Esophagus (tissue), 2 donors: ENCODE measurements at regions not wholly inside any gene's neighbourhood (a gene's known extent, or its start where the extent isn't known, plus 50 kb on each side); places are given as distances from the start of the nearest gene placed in this dataset.

Experiments
- H3K27ac ChIP-seq, 2 donors: one replicate each; pipeline ENCODE4 v1.5.1; 2013; ENCODE audit warnings: low read depth in 2 of 2, mild to moderate bottlenecking in 2 of 2, inconsistent platforms in 1 of 2, low read length in 1 of 2, moderate library complexity in 1 of 2
- H3K27me3 ChIP-seq, 2 donors: one replicate each; pipeline ENCODE4 v1.6.1; 2013; ENCODE audit warnings: low read length in 2 of 2, control low read depth in 1 of 2, mild to moderate bottlenecking in 1 of 2; ENCODE audit not compliant: insufficient read depth in 2 of 2, control insufficient read depth in 1 of 2
- H3K36me3 ChIP-seq, 2 donors: one replicate each; pipeline ENCODE4 v1.6.1; 2013; ENCODE audit warnings: low read length in 1 of 2; ENCODE audit not compliant: control insufficient read depth in 2 of 2, insufficient read depth in 2 of 2
- H3K4me1 ChIP-seq, 2 donors: one replicate each; pipeline ENCODE4 v1.6.1; 2013; ENCODE audit warnings: low read length in 1 of 2; ENCODE audit not compliant: control insufficient read depth in 2 of 2, insufficient read depth in 2 of 2
- H3K4me3 ChIP-seq, 2 donors: one replicate each; pipeline ENCODE4 v1.5.1; 2013; ENCODE audit warnings: low read length in 2 of 2, mild to moderate bottlenecking in 2 of 2, low read depth in 1 of 2, moderate library complexity in 1 of 2
- H3K9me3 ChIP-seq, 2 donors: one replicate each; pipeline ENCODE4 v1.6.1; 2013; ENCODE audit warnings: mild to moderate bottlenecking in 2 of 2, low read depth in 1 of 2, low read length in 1 of 2, moderate library complexity in 1 of 2; ENCODE audit not compliant: control insufficient read depth in 2 of 2, insufficient read depth in 1 of 2
- WGBS, 2 donors: extraction: QIAGEN DNeasy Blood & Tissue Kit; methylation state at CpG; one replicate each; pipeline ENCODE4 v1.1.7; 2013; 5-methylcytosine and 5-hydroxymethylcytosine counted together
- donor health status: healthy with polysubstance abuse.
- donor health status: Bipolar disorder and iron deficiency.

GRCh38 chr21:28083350-28083749 lies 909.3 kb downstream of the LTN1 start:
- 83 to 91% methylated on average over 3 of the region's 3 CpGs for WGBS, 2 donors
- H3K4me3 ChIP-seq = no peak overlapping the region
- H3K36me3 ChIP-seq = no peaks in the 10 kb centered on the region
- H3K27me3 ChIP-seq = no peaks in the 10 kb centered on the region
- H3K9me3 ChIP-seq = no peaks in the 10 kb centered on the region
- no peak overlapping the region for H3K27ac ChIP-seq
- no peaks in the 10 kb centered on the region for H3K4me1 ChIP-seq

- Histone ChIP-seq H3K4me1 (no peaks in the 10 kb centered on the region), H3K27ac (no peak overlapping the region), H3K9me3 (no peaks in the 10 kb centered on the region), H3K36me3 (no peaks in the 10 kb centered on the region), H3K27me3 (no peaks in the 10 kb centered on the region), H3K4me3 (no peak overlapping the region)
- WGBS, 2 donors = 89 to 95% methylated on average over 2 of the region's 2 CpGs
Observed at GRCh38 chr21:28078126-28078525, 914.6 kb downstream of the LTN1 start.

GRCh38 chr21:28074676-28075075 lies 918.0 kb downstream of the LTN1 start:
- Histone ChIP-seq H3K4me1 (no peaks in the 10 kb centered on the region), H3K27ac (no peak overlapping the region), H3K36me3 (no peaks in the 10 kb centered on the region), H3K27me3 (no peaks in the 10 kb centered on the region), H3K4me3 (no peak overlapping the region), H3K9me3 (no peaks in the 10 kb centered on the region)
- 22 to 26% methylated on average over 1 of the region's 1 CpG for WGBS, 2 donors

- no peak overlapping the region for H3K27ac ChIP-seq
- no peak overlapping the region for H3K4me3 ChIP-seq
- 76 to 80% methylated on average over 5 of the region's 5 CpGs for WGBS, 2 donors
- H3K9me3 ChIP-seq = no peaks in the 10 kb centered on the region
- H3K27me3 ChIP-seq = no peaks in the 10 kb centered on the region
- H3K36me3 ChIP-seq = no peaks in the 10 kb centered on the region
- H3K4me1 ChIP-seq = no peaks in the 10 kb centered on the region
Observed at GRCh38 chr21:28072601-28073000, 920.1 kb downstream of the LTN1 start.

- WGBS, 2 donors = 46 to 52% methylated on average over 6 of the region's 6 CpGs
- Histone ChIP-seq H3K4me3 (no peak overlapping the region), H3K9me3 (no peaks in the 10 kb centered on the region), H3K27me3 (no peaks in the 10 kb centered on the region), H3K27ac (no peak overlapping the region), H3K4me1 (no peaks in the 10 kb centered on the region), H3K36me3 (no peaks in the 10 kb centered on the region)
Observed at GRCh38 chr21:28069450-28069923, 923.2 kb downstream of the LTN1 start.

- Histone ChIP-seq H3K27me3 (no peaks in the 10 kb centered on the region), H3K36me3 (no peaks in the 10 kb centered on the region), H3K27ac (no peak overlapping the region), H3K4me3 (no peak overlapping the region), H3K9me3 (no peaks in the 10 kb centered on the region), H3K4me1 (no peaks in the 10 kb centered on the region)
- WGBS, 2 donors = 76 to 77% methylated on average over 4 of the region's 4 CpGs
Observed at GRCh38 chr21:28068455-28069358, 924.0 kb downstream of the LTN1 start.

GRCh38 chr21:28066596-28067387 lies 925.9 kb downstream of the LTN1 start:
- no peaks in the 10 kb centered on the region for H3K36me3 ChIP-seq
- 83 to 84% methylated on average over 7 of the region's 7 CpGs for WGBS, 2 donors
- no peak overlapping the region for H3K27ac ChIP-seq
- H3K4me1 ChIP-seq = no peaks in the 10 kb centered on the region
- H3K9me3 ChIP-seq = no peaks in the 10 kb centered on the region
- H3K27me3 ChIP-seq = no peaks in the 10 kb centered on the region
- no peak overlapping the region for H3K4me3 ChIP-seq

- no peaks in the 10 kb centered on the region for H3K4me1 ChIP-seq
- no peaks in the 10 kb centered on the region for H3K27me3 ChIP-seq
- no peak overlapping the region for H3K4me3 ChIP-seq
- H3K27ac ChIP-seq = no peak overlapping the region
- H3K36me3 ChIP-seq = no peaks in the 10 kb centered on the region
- H3K9me3 ChIP-seq = no peaks in the 10 kb centered on the region
- 41 to 52% methylated on average over 1 of the region's 1 CpG for WGBS, 2 donors
Observed at GRCh38 chr21:28066076-28066475, 926.6 kb downstream of the LTN1 start.

- Histone ChIP-seq H3K36me3 (no peaks in the 10 kb centered on the region), H3K4me3 (no peak overlapping the region), H3K4me1 (no peaks in the 10 kb centered on the region), H3K27me3 (no peaks in the 10 kb centered on the region), H3K27ac (no peak overlapping the region), H3K9me3 (peaks cover 0 to 2% of the 10 kb centered on the region in 2 donors)
- 86 to 87% methylated on average over 6 of the region's 6 CpGs for WGBS, 2 donors
Observed at GRCh38 chr21:28063241-28064216, 929.1 kb downstream of the LTN1 start.
